B cell (primary cell): ENCODE measurements at regions not wholly inside any gene's neighbourhood (a gene's known extent, or its start where the extent isn't known, plus 50 kb on each side); places are given as distances from the start of the nearest gene placed in this dataset.

Source experiments
- CTCF ChIP-seq: fragments of 200-600 bp; IDR thresholded peaks from one replicate; pipeline ENCODE4 v1.8.0; 2022; ENCODE audit warnings: antibody characterized with exemption, mild to moderate bottlenecking
- EZH2 ChIP-seq: IDR thresholded peaks from 2 replicates; pipeline ENCODE4 v1.6.1; 2012; ENCODE audit warnings: borderline replicate concordance, low read depth, mild to moderate bottlenecking, moderate library complexity, low read length; ENCODE audit not compliant: insufficient read depth, poor library complexity, severe bottlenecking

GRCh38 chr5:82551192-82551591 is 273.0 kb upstream of the RPS23 start:
- no peak for TF ChIP-seq CTCF
- no peak for TF ChIP-seq EZH2
